HEK293 (cell line): ENCODE measurements at regions not wholly inside any gene's neighbourhood (a gene's known extent, or its start where the extent isn't known, plus 50 kb on each side); places are given as distances from the start of the nearest gene placed in this dataset.

Experiments
- CTCF ChIA-PET: fragments of 350-600 bp; formaldehyde crosslinking; extraction: SDS; loops from one replicate; lab custom pipeline; 2021; ENCODE audit warnings: antibody characterized with exemption; lab: Yijun Ruan, JAX
- POLR2A ChIA-PET: fragments of 300-600 bp; formaldehyde crosslinking; extraction: SDS; loops from one replicate; lab custom pipeline; 2020; ENCODE audit warnings: antibody characterized with exemption, inconsistent platforms; lab: Yijun Ruan, JAX
- H3K27ac ChIP-seq: fragments of 200-500 bp; sonication (Bioruptor generic); 2 replicates; pipeline ENCODE4 v1.5.1; 2014; ENCODE audit warnings: low read depth, low read length, control low read depth, inconsistent platforms; ENCODE audit errors: extremely low read depth
- H3K36me3 ChIP-seq, 2 experiments: fragments of 200-500 bp in 1 of 2; sonication (Bioruptor generic) in 1 of 2; 1 replicate in 1 of 2; 2 replicates in 1 of 2; pipeline ENCODE4 v1.5.1; 2014 to 2017; ENCODE audit warnings: inconsistent platforms in 2 of 2, low read length in 2 of 2; ENCODE audit not compliant: control insufficient read depth in 2 of 2, insufficient read depth in 1 of 2
- H3K4me1 ChIP-seq: fragments of 200-500 bp; sonication (Bioruptor generic); 2 replicates; pipeline ENCODE4 v1.5.1; 2014; ENCODE audit warnings: mild to moderate bottlenecking, low read length, inconsistent platforms; ENCODE audit not compliant: control insufficient read depth, insufficient read depth
- H3K4me3 ChIP-seq: 2 replicates; pipeline ENCODE4 v1.5.1; 2011; ENCODE audit warnings: low read depth, mild to moderate bottlenecking, control low read depth, low read length, moderate library complexity
- H3K9me3 ChIP-seq: fragments of 200-500 bp; sonication (Bioruptor generic); 2 replicates; pipeline ENCODE4 v1.5.1; 2014; ENCODE audit warnings: low read depth, low read length, inconsistent platforms; ENCODE audit not compliant: control insufficient read depth, insufficient read depth
- GLIS1 ChIP-seq: fragments of 450-650 bp; formaldehyde crosslinking; IDR thresholded peaks from 2 replicates; pipeline ENCODE4 v1.5.1; 2016; ENCODE audit warnings: missing biosample characterization, missing genetic modification characterization
- KLF10 ChIP-seq: fragments of 450-650 bp; IDR thresholded peaks from 2 replicates; pipeline ENCODE4 v1.5.1; 2018; ENCODE audit warnings: missing biosample characterization, mild to moderate bottlenecking, missing genetic modification characterization
- KLF9 ChIP-seq: fragments of 450-650 bp; formaldehyde crosslinking; IDR thresholded peaks from 2 replicates; pipeline ENCODE4 v1.5.1; 2016; ENCODE audit warnings: missing biosample characterization, missing genetic modification characterization, low read depth
- SALL2 ChIP-seq: fragments of 450-650 bp; formaldehyde crosslinking; IDR thresholded peaks from 2 replicates; pipeline ENCODE4 v1.5.0; 2017; ENCODE audit warnings: missing biosample characterization, mild to moderate bottlenecking, missing genetic modification characterization, borderline replicate concordance
- SP7 ChIP-seq: fragments of 450-650 bp; formaldehyde crosslinking; IDR thresholded peaks from 2 replicates; pipeline ENCODE4 v1.5.1; 2016; ENCODE audit warnings: missing biosample characterization, missing genetic modification characterization
- TCF7L2 ChIP-seq: IDR thresholded peaks from 2 replicates; pipeline ENCODE4 v1.6.1; 2011; ENCODE audit warnings: low read depth, mild to moderate bottlenecking, inconsistent platforms, low read length, moderate library complexity, borderline replicate concordance
- ZBTB1 ChIP-seq: fragments of 450-650 bp; formaldehyde crosslinking; IDR thresholded peaks from 2 replicates; pipeline ENCODE4 v1.5.1; 2016; ENCODE audit warnings: missing biosample characterization, missing genetic modification characterization
- ZBTB48 ChIP-seq: fragments of 450-650 bp; formaldehyde crosslinking; IDR thresholded peaks from 2 replicates; pipeline ENCODE4 v1.5.1; 2016; ENCODE audit warnings: missing biosample characterization, missing genetic modification characterization
- ZFP69B ChIP-seq: fragments of 450-650 bp; formaldehyde crosslinking; IDR thresholded peaks from 2 replicates; pipeline ENCODE4 v1.5.1; 2016; ENCODE audit warnings: missing biosample characterization, missing genetic modification characterization
- ZIC2 ChIP-seq: fragments of 450-650 bp; formaldehyde crosslinking; IDR thresholded peaks from 2 replicates; pipeline ENCODE4 v1.5.1; 2016; ENCODE audit warnings: missing biosample characterization, missing genetic modification characterization
- ZNF221 ChIP-seq: fragments of 450-650 bp; formaldehyde crosslinking; IDR thresholded peaks from 2 replicates; pipeline ENCODE4 v1.5.1; 2017; ENCODE audit warnings: missing biosample characterization, missing genetic modification characterization, borderline replicate concordance
- ZNF433 ChIP-seq: fragments of 450-650 bp; formaldehyde crosslinking; IDR thresholded peaks from 2 replicates; pipeline ENCODE4 v1.5.1; 2016; ENCODE audit warnings: missing biosample characterization, missing genetic modification characterization, low read depth
- ZNF529 ChIP-seq: fragments of 450-650 bp; formaldehyde crosslinking; IDR thresholded peaks from 2 replicates; pipeline ENCODE4 v1.5.1; 2017; ENCODE audit warnings: missing genetic modification characterization, missing biosample characterization; ENCODE audit not compliant: insufficient replicate concordance
- ZSCAN16 ChIP-seq: fragments of 450-650 bp; formaldehyde crosslinking; IDR thresholded peaks from 2 replicates; pipeline ENCODE4 v1.5.1; 2016; ENCODE audit warnings: missing biosample characterization, missing genetic modification characterization
- ZSCAN5A ChIP-seq: fragments of 450-650 bp; formaldehyde crosslinking; IDR thresholded peaks from 2 replicates; pipeline ENCODE4 v1.5.1; 2016; ENCODE audit warnings: missing biosample characterization, missing genetic modification characterization
- TF ChIP-seq, protein P1 (sequence below): fragments of 450-650 bp; formaldehyde crosslinking; IDR thresholded peaks from 2 replicates; pipeline ENCODE4 v1.5.1; 2017; ENCODE audit warnings: missing biosample characterization, missing genetic modification characterization

GRCh38 chr9:134237630-134238265 is 73.4 kb upstream of the RNU6ATAC start:
- no peak overlapping the region for H3K27ac ChIP-seq
- H3K4me3 ChIP-seq = no peak overlapping the region
- TF ChIP-seq ZNF529 = no peak
- no peak for TF ChIP-seq KLF9
- no peak for TF ChIP-seq ZSCAN5A (tag by site-specific recombination)
- no peak for TF ChIP-seq SALL2 (tag by site-specific recombination)
- no peak for TF ChIP-seq ZSCAN16 (tag by site-specific recombination)
- TF ChIP-seq SP7 (tag by site-specific recombination) = no peak
- no peak for TF ChIP-seq ZNF433 (tag by site-specific recombination)
- no peak for TF ChIP-seq ZBTB48
- TF ChIP-seq ZFP69B = no peak
- TF ChIP-seq, protein P1, sequence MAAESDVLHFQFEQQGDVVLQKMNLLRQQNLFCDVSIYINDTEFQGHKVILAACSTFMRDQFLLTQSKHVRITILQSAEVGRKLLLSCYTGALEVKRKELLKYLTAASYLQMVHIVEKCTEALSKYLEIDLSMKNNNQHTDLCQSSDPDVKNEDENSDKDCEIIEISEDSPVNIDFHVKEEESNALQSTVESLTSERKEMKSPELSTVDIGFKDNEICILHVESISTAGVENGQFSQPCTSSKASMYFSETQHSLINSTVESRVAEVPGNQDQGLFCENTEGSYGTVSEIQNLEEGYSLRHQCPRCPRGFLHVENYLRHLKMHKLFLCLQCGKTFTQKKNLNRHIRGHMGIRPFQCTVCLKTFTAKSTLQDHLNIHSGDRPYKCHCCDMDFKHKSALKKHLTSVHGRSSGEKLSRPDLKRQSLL = no peak
- H3K9me3 ChIP-seq = no peaks in the 10 kb centered on the region
- CTCF ChIA-PET = no interaction called here
- no peaks in the 10 kb centered on the region for H3K4me1 ChIP-seq
- H3K36me3 ChIP-seq = no peaks in the 10 kb centered on the region
- POLR2A ChIA-PET = no interaction called here

GRCh38 chr9:134239130-134239903 is 75.0 kb upstream of the RNU6ATAC start:
- Histone ChIP-seq H3K9me3 (no peaks in the 10 kb centered on the region), H3K27ac (no peak overlapping the region), H3K36me3 (no peaks in the 10 kb centered on the region), H3K4me3 (no peak overlapping the region), H3K4me1 (no peaks in the 10 kb centered on the region)
- CTCF ChIA-PET = interaction anchor here (0.6 to 0.8 kb wide), 2 partner anchors 43 to 314 kb away, joined by 3 read pairs; no protein-coding TSS in a partner anchor
- peak; percentile 90 for TF ChIP-seq ZIC2 (tag by site-specific recombination)
- TF ChIP-seq TCF7L2 = no peak
- peak; percentile 96 for TF ChIP-seq GLIS1 (tag by site-specific recombination)
- POLR2A ChIA-PET = interaction anchor here (0.6 kb wide), 1 partner anchor 171 kb away, joined by 5 read pairs; no protein-coding TSS in a partner anchor

- Histone ChIP-seq H3K36me3 (no peaks in the 10 kb centered on the region), H3K27ac (no peak overlapping the region), H3K4me1 (no peaks in the 10 kb centered on the region), H3K4me3 (no peak overlapping the region), H3K9me3 (no peaks in the 10 kb centered on the region)
- ChIA-PET POLR2A (no interaction called here), CTCF (interaction anchor here (0.6 kb wide), 1 partner anchor 315 kb away, joined by 3 read pairs; no protein-coding TSS in a partner anchor)
- TF ChIP-seq ZNF221 (tag by site-specific recombination) (no peak), ZSCAN5A (tag by site-specific recombination) (no peak), GLIS1 (tag by site-specific recombination) (peak; percentile 56), KLF10 (tag by site-specific recombination) (no peak), ZBTB1 (tag by site-specific recombination) (no peak), KLF9 (no peak)
- TF ChIP-seq, protein P1 = no peak
- TF ChIP-seq, all 188 proteins: peak for 1
Measured at GRCh38 chr9:134239939-134240338, 75.6 kb upstream of the RNU6ATAC start.
